WTC11 (cell line): ENCODE measurements at regions not wholly inside any gene's neighbourhood (a gene's known extent, or its start where the extent isn't known, plus 50 kb on each side); places are given as distances from the start of the nearest gene placed in this dataset.

Experiments
- ESRRA ChIP-seq: sonication (generic); formaldehyde crosslinking; IDR thresholded peaks from 2 replicates; pipeline ENCODE4 v1.8.1; 2022; ENCODE audit warnings: mild to moderate bottlenecking, missing genetic modification reagents, borderline replicate concordance
- JUN ChIP-seq: sonication (generic); formaldehyde crosslinking; IDR thresholded peaks from 2 replicates; pipeline ENCODE4 v1.8.0; 2023; ENCODE audit warnings: mild to moderate bottlenecking, missing genetic modification reagents
- MXD4 ChIP-seq: fragments of 250-450 bp; sonication (Bioruptor Pico); IDR thresholded peaks from 2 replicates; pipeline ENCODE4 v1.8.0; 2021; ENCODE audit warnings: mild to moderate bottlenecking, moderate library complexity, borderline replicate concordance
- ZBTB21 ChIP-seq: sonication (generic); formaldehyde crosslinking; IDR thresholded peaks from 2 replicates; pipeline ENCODE4 v1.8.1; 2023; ENCODE audit warnings: mild to moderate bottlenecking, missing genetic modification reagents, borderline replicate concordance
- TF ChIP-seq, protein P1 (sequence below): sonication (generic); formaldehyde crosslinking; IDR thresholded peaks from 2 replicates; pipeline ENCODE4 v1.8.0; 2022; ENCODE audit warnings: mild to moderate bottlenecking, missing genetic modification reagents

DNA sequence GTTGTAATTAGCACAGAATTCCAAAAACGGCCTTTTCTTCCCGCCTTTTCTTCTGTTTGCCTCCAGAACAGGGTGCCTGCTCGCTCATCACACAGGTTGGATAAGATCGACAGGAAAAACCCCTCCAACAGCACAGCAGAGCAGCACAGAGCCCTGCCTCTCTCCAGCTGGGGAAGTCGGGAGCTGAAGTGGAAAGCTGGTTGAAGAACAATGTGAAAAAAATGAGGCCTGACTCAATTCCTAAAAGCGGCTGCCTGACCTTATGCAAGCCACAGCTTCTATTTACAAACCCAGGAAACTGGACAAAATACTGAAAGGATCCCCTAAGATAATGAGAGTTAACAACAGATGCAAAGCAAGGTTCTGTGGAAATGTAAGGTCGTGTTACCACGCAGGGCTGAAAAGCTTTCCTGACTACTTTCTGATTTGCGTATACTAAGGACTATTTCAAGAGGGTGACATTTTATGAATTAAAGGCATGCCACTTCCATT is 116.9 kb downstream of the TTLL2 start:
- TF ChIP-seq ESRRA (CRISPR knock-in tag) (no peak), MXD4 (CRISPR knock-in tag) (no peak), ZBTB21 (CRISPR knock-in tag) (no peak), JUN (no peak)
- TF ChIP-seq, protein P1, sequence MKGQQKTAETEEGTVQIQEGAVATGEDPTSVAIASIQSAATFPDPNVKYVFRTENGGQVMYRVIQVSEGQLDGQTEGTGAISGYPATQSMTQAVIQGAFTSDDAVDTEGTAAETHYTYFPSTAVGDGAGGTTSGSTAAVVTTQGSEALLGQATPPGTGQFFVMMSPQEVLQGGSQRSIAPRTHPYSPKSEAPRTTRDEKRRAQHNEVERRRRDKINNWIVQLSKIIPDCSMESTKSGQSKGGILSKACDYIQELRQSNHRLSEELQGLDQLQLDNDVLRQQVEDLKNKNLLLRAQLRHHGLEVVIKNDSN (CRISPR knock-in tag): 0 out of 2 replicates have a peak, but pooled peaks have one; percentile 9
